Gastrocnemius medialis (tissue), 4 donors: ENCODE measurements at regions not wholly inside any gene's neighbourhood (a gene's known extent, or its start where the extent isn't known, plus 50 kb on each side); places are given as distances from the start of the nearest gene placed in this dataset.
"Not testable (repeated sequence)": the region's sequence is repeated elsewhere in the genome, so short reads cannot be mapped to it uniquely, and the experiment has no call there.

Experiments
- ATAC-seq, 2 donors: fragments of 150-250 bp; one replicate each; pipeline ENCODE4 v1.9.1; 2016
- DNase-seq, 2 donors: peaks; one replicate each; pipeline ENCODE4 v3.0.0-alpha.2; 2019
- H3K27ac ChIP-seq, 4 donors: fragments of 200-600 bp; sonication (generic); 1 replicate in 1 of 4; 2 replicates in 3 of 4; pipeline ENCODE4 v1.5.1; 2016 to 2018; ENCODE audit warnings: mild to moderate bottlenecking in 2 of 4, moderate library complexity in 1 of 4
- H3K27me3 ChIP-seq, 3 donors: fragments of 200-600 bp; sonication (generic) in 2 of 3; 1 replicate in 1 of 3; 2 replicates in 2 of 3; pipeline versions ENCODE4 v1.5.1 to v1.6.0; 2016 to 2019; ENCODE audit warnings: mild to moderate bottlenecking in 1 of 3, moderate library complexity in 1 of 3
- H3K36me3 ChIP-seq, 2 donors: fragments of 200-600 bp; sonication (generic) in 1 of 2; one replicate each; pipeline ENCODE4 v1.5.1; 2017 to 2018
- H3K4me1 ChIP-seq, 2 donors: fragments of 200-600 bp; sonication (generic) in 1 of 2; one replicate each; pipeline ENCODE4 v1.5.1; 2016 to 2017; ENCODE audit warnings: mild to moderate bottlenecking in 2 of 2
- H3K4me3 ChIP-seq, 4 donors: fragments of 200-600 bp; sonication (generic) in 3 of 4; 1 replicate in 1 of 4; 2 replicates in 3 of 4; pipeline ENCODE4 v1.5.1; 2016 to 2019; ENCODE audit warnings: mild to moderate bottlenecking in 2 of 4
- H3K9me3 ChIP-seq, 3 donors: fragments of 200-600 bp; sonication (generic) in 2 of 3; 1 replicate in 1 of 3; 2 replicates in 2 of 3; pipeline ENCODE4 v1.5.1; 2016 to 2019
- POLR2A ChIP-seq, 2 donors: fragments of 450-650 bp; IDR thresholded peaks; one replicate each; pipeline ENCODE4 v1.6.1; 2017; ENCODE audit warnings: antibody characterized with exemption in 2 of 2, mild to moderate bottlenecking in 2 of 2, moderate library complexity in 2 of 2
- in situ Hi-C, 4 donors: fragments of 200-750 bp; cut with MboI; loops; one replicate each; pipeline versions ENCODE4 v1.15.0 to v1.8.0; 2017; ENCODE audit warnings: low sequenced_read_pairs in 4 of 4
- intact Hi-C: fragments of 100-400 bp; cut with DNase I; formaldehyde crosslinking; loops from one replicate; pipeline ENCODE4 v1.15.1; 2023; ENCODE audit warnings: low total_unique reads
- TF ChIP-seq, protein P1 (sequence below), 5 experiments: fragments of 450-650 bp in 3 of 5; fragments of 200-600 bp in 2 of 5; sonication (generic) in 2 of 5; IDR thresholded peaks in 4 of 5; conservative IDR thresholded peaks in 1 of 5; 1 replicate in 4 of 5; 2 replicates in 1 of 5; pipeline ENCODE4 v1.5.1; 2016 to 2019; ENCODE audit warnings: antibody characterized with exemption in 5 of 5, mild to moderate bottlenecking in 3 of 5, moderate library complexity in 3 of 5

DNA sequence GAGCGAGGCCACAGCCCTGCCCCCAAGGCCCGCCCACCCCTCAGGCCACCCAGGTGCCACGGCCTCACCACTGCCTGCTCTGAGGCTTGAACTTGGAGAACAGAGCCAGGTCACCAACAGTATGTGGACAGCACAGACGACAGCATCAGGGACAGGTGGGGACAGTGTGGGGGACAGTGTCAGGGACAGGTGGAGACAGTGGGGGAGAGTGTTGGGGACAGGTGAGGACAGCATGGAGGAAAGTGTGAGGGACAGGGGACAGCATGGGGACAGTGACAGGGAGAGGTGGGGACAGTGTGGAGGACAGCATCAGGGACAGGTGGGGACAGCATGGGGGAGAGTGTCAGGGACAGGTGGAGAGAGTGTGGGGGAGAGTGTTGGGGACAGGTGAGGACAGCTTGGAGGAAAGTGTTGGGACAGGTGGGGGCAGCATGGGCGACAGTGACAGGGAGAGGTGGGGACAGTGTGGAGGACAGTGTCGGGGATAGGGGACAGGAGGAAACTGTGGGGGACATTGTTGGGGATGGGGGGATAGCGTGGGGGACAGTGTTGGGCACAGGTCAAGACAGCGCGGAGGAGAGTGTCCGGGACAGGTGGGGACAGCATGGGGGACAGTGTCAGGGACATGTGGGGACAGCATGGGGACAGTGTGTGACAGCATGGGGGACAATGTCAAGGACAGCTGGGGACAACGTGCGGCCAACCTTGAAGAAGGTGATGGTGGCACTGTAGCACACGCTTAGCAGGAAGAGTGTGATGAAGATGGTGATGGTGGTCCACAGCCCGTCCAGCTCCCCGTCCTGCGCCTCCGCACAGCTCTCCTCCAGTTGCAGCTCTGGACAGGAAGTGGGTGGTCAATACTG lies 114.9 kb downstream of the TMEM121 start:
- intact Hi-C loops (no loop called here), in situ Hi-C loops (no loop called here)
- no peak overlapping the region for H3K27ac ChIP-seq
- no peak overlapping the region for H3K4me3 ChIP-seq
- H3K36me3 ChIP-seq = no peaks in the 10 kb centered on the region
- no peaks in the 10 kb centered on the region for H3K27me3 ChIP-seq
- no peaks in the 10 kb centered on the region for H3K9me3 ChIP-seq
- DNase-seq = no peak
- ATAC-seq = no peak
- no peak for TF ChIP-seq POLR2A (IDR thresholded peaks at IDR 0.05)
- TF ChIP-seq, protein P1, sequence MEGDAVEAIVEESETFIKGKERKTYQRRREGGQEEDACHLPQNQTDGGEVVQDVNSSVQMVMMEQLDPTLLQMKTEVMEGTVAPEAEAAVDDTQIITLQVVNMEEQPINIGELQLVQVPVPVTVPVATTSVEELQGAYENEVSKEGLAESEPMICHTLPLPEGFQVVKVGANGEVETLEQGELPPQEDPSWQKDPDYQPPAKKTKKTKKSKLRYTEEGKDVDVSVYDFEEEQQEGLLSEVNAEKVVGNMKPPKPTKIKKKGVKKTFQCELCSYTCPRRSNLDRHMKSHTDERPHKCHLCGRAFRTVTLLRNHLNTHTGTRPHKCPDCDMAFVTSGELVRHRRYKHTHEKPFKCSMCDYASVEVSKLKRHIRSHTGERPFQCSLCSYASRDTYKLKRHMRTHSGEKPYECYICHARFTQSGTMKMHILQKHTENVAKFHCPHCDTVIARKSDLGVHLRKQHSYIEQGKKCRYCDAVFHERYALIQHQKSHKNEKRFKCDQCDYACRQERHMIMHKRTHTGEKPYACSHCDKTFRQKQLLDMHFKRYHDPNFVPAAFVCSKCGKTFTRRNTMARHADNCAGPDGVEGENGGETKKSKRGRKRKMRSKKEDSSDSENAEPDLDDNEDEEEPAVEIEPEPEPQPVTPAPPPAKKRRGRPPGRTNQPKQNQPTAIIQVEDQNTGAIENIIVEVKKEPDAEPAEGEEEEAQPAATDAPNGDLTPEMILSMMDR (IDR thresholded peaks at IDR 0.05 in 4 of 5, conservative IDR thresholded peaks at IDR 0.05 in 1 of 5) = no peak
- no peaks in the 10 kb centered on the region for H3K4me1 ChIP-seq

DNA sequence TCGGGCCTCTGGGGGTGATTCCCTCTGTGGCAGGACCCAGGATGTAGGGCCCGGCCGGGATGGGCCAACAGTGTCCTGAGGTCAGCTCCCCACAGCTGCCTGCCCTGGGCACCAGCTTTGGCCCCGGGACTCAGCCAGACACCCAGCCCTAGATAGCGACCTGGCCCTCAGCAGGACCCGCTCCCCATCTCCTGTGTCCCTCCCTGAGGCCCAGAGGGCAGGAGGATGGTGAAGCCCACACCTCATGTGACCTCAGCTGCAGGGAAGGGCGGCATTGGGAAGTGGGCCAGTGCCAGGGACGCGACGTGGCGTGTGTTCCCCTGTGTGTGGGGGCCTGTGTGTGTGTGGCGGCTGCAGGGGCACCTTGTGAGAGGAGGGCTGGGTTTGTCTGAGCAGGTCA lies 115.6 kb downstream of the TMEM121 start:
- H3K9me3 ChIP-seq, H3K4me3 ChIP-seq, intact Hi-C loops, H3K27me3 ChIP-seq, ATAC-seq, DNase-seq, in situ Hi-C loops, H3K27ac ChIP-seq, H3K4me1 ChIP-seq, H3K36me3 ChIP-seq: not testable (repeated sequence)

DNA sequence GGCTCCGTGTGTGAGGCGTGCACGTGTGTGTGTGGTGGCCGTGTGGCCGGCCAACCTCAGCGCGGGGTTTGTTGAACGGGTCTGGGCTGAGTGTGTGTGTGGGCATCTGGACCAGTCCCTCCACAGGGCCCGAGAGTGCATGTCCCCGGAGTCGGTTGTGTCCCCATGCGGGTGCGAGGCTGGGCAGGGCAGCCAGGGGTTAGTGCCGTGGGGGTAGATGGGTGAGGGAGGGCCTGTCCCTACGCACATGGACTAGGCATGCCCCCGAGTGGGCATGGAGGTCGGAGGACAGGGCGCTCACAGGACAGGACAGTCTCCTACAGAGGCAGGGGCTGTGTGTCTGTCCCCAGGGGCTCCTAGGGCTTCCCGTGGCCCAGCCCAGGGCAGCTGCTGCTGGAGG lies 116.1 kb downstream of the TMEM121 start:
- H3K4me1 ChIP-seq, H3K9me3 ChIP-seq, H3K36me3 ChIP-seq, ATAC-seq, DNase-seq, H3K4me3 ChIP-seq, H3K27ac ChIP-seq, in situ Hi-C loops, intact Hi-C loops, H3K27me3 ChIP-seq: not testable (repeated sequence)

DNA sequence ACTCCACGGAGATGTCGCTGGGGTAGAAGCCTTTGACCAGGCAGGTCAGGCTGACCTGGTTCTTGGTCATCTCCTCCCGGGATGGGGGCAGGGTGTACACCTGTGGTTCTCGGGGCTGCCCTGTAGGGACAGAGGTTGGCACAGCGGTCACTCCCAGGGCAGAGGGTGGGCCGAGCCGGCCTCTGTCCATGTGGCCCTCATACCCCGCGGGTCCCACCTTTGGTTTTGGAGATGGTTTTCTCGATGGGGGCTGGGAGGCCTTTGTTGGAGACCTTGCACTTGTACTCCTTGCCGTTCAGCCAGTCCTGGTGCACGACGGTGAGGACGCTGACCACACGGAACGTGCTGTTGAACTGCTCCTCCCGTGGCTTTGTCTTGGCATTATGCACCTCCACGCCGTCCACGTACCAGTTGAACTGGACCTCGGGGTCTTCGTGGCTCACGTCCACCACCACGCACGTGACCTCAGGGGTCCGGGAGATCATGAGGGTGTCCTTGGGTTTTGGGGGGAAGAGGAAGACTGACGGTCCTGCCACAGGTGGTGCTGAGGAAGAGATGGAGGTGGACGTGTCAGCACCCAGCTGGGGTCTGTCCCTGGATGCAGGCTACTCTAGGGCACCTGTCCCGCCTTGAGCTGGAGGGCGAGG lies 117.1 kb downstream of the TMEM121 start:
- intact Hi-C loops, H3K27me3 ChIP-seq, H3K4me3 ChIP-seq, H3K36me3 ChIP-seq, H3K27ac ChIP-seq, H3K4me1 ChIP-seq, DNase-seq, in situ Hi-C loops, H3K9me3 ChIP-seq, ATAC-seq: not testable (repeated sequence)

DNA sequence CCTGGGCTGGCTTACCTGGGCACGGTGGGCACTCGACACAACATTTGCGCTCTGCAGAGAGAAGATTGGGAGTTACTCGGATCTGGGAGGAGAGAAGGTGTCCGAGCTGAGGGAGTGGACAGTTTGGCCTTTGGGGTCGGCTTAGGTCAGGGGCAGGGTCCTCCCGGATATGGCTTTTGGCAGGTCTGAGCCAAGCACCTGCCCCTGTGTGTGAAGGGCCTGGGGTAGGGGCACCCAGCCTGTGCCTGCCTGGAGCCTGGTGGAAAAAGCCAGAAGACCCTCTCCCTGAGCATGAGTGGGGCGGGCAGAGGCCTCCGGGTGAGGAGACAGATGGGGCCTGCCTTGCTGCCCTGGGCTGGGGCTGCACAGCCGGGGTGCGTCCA lies 117.7 kb downstream of the TMEM121 start:
- DNase-seq, intact Hi-C loops, in situ Hi-C loops, H3K4me3 ChIP-seq, H3K27me3 ChIP-seq, H3K36me3 ChIP-seq, H3K4me1 ChIP-seq, H3K9me3 ChIP-seq, ATAC-seq, H3K27ac ChIP-seq: not testable (repeated sequence)

DNA sequence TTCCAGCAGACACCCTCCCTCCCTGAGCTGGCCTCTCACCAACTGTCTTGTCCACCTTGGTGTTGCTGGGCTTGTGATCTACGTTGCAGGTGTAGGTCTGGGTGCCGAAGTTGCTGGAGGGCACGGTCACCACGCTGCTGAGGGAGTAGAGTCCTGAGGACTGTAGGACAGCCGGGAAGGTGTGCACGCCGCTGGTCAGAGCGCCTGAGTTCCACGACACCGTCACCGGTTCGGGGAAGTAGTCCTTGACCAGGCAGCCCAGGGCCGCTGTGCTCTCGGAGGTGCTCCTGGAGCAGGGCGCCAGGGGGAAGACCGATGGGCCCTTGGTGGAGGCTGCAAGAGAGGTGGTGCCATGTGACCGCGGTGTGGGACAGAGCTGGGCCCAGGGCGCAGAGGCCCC lies 118.1 kb downstream of the TMEM121 start:
- ATAC-seq, intact Hi-C loops, H3K27me3 ChIP-seq, DNase-seq, H3K36me3 ChIP-seq, H3K27ac ChIP-seq, H3K9me3 ChIP-seq, H3K4me3 ChIP-seq, H3K4me1 ChIP-seq, in situ Hi-C loops: not testable (repeated sequence)

DNA sequence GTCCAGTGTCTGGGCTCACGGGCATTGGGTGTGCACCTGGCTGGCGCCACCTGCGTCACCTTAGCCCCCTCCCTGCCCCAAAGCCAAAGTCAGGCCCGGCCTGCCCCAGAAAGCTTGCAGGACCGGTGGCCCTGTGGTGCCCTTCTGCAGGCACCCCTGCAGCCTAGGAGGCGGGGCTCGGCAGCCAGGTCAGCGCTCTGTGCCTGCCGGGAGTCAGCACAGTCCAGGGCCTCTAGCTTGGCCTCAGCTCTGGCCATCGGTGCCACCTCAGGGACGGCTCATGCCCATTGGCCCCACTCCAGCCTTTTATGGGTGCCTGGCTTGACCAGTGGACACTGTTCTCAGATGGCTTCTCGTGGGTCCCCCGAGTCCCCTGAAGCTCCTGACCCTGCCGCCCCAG lies 118.5 kb downstream of the TMEM121 start:
- H3K27ac ChIP-seq, H3K9me3 ChIP-seq, intact Hi-C loops, in situ Hi-C loops, H3K4me3 ChIP-seq, DNase-seq, H3K27me3 ChIP-seq, H3K36me3 ChIP-seq, H3K4me1 ChIP-seq, ATAC-seq: not testable (repeated sequence)

DNA sequence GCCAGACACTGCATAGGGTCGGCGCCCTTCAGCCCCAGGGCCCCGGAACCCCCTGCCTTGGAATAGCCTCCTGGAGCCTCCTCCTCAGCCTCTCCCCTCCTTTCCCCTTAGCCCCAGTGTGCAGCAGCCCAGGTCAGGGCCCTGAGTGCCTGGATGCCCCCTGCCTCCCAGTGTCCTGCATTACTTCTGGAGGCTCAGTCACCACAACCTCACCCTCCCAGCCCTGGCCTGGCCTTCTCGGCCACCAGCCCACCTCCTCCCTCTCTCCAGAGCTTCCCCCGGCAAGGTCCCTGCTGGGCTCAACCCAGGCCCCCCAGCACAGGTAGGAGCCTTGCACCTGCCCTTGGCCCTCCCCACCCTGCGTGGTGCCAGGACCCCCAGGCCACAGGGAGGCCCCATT lies 119.0 kb downstream of the TMEM121 start:
- H3K27ac ChIP-seq, H3K4me1 ChIP-seq, DNase-seq, ATAC-seq, in situ Hi-C loops, intact Hi-C loops, H3K27me3 ChIP-seq, H3K9me3 ChIP-seq, H3K36me3 ChIP-seq, H3K4me3 ChIP-seq: not testable (repeated sequence)
